ENCODE measurements at regions not wholly inside any gene's neighbourhood (a gene's known extent, or its start where the extent isn't known, plus 50 kb on each side); places are given as distances from the start of the nearest gene placed in this dataset.

- Histone ChIP-seq H3K18ac (ENCODE audit: extremely low read depth, low read length) (no peak overlapping the region), H3K9ac (replicated peaks in 1 of 4; ENCODE audit: extremely low read depth in 1 of 4, low read depth in 3 of 4, low read length in 3 of 4) (no peak overlapping the region), H4K91ac (replicated peaks; ENCODE audit: insufficient read length, low read length) (no peak overlapping the region), H4K5ac (ENCODE audit: insufficient read length, low read depth, low read length) (no peak overlapping the region), H3K23me2 (ENCODE audit: low read depth, low read length) (no peaks in the 10 kb centered on the region), H3K4ac (replicated peaks; ENCODE audit: insufficient read length, low read depth, low read length) (no peak overlapping the region), H2AK5ac (ENCODE audit: low read depth, low read length) (no peak overlapping the region), H4K20me1 (replicated peaks in 1 of 2; ENCODE audit: control insufficient read depth in 1 of 2, insufficient read depth in 2 of 2, low read length in 2 of 2) (no peaks in the 10 kb centered on the region), H2AFZ (ENCODE audit: low read length) (no peak overlapping the region), H3K23ac (ENCODE audit: insufficient read length) (no peak overlapping the region), H3K9me3 (ENCODE audit: insufficient read depth in 2 of 2, low read depth in 1 of 2, low read length in 1 of 2) (no peaks in the 10 kb centered on the region), H3K27me3 (replicated peaks in 1 of 4; ENCODE audit: control insufficient read depth in 3 of 4, extremely low read depth in 1 of 4, insufficient read depth in 3 of 4, low read length in 3 of 4) (no peaks in the 10 kb centered on the region), H3K14ac (ENCODE audit: insufficient read length) (no peak overlapping the region), H2BK20ac (ENCODE audit: low read length) (no peak overlapping the region), H3K4me3 (ENCODE audit: extremely low read depth in 1 of 4, insufficient read depth in 2 of 4, low read depth in 3 of 4, low read length in 4 of 4) (no peak overlapping the region), H2BK5ac (ENCODE audit: low read depth, low read length) (no peak overlapping the region), H2BK120ac (replicated peaks; ENCODE audit: low read depth, low read length) (no peak overlapping the region), H4K8ac (ENCODE audit: extremely low read depth, insufficient read depth, low read length) (no peak overlapping the region), H3K4me1 (replicated peaks in 1 of 4; ENCODE audit: control insufficient read depth in 3 of 4, insufficient read depth in 4 of 4, low read length in 3 of 4) (peaks cover 0 to 5% (median 3%) of the 10 kb centered on the region in 4 experiments; a peak in 3 of 7 replicates), H3K56ac (replicated peaks; ENCODE audit: insufficient read length, low read depth, low read length) (no peak overlapping the region), H3K79me1 (ENCODE audit: low read depth, low read length) (no peaks in the 10 kb centered on the region), H3K4me2 (ENCODE audit: insufficient read depth in 1 of 2, low read depth in 2 of 2, low read length in 2 of 2) (no peak overlapping the region), H2BK12ac (ENCODE audit: low read depth, low read length) (no peak overlapping the region), H3K27ac (ENCODE audit: low read depth, low read length) (no peak overlapping the region), H3K79me2 (ENCODE audit: control insufficient read depth in 1 of 2, insufficient read depth in 2 of 2, low read length in 2 of 2) (no peaks in the 10 kb centered on the region), H3K36me3 (ENCODE audit: control insufficient read depth in 2 of 4, insufficient read depth in 4 of 4, low read length in 3 of 4) (no peaks in the 10 kb centered on the region), H2BK15ac (ENCODE audit: low read length) (no peak overlapping the region)
- DNase-seq (ENCODE audit: low read depth in 1 of 2, low spot score in 2 of 2) (no peak), FAIRE-seq (no peak)
- ChIA-PET CTCF (ENCODE audit: partially characterized antibody) (no interaction called here), POLR2A (ENCODE audit: partially characterized antibody) (no interaction called here)
- WGBS, 2 experiments (ENCODE audit: extremely low coverage in 1 of 2, insufficient coverage in 1 of 2, insufficient read length in 1 of 2, insufficient replicate concordance in 2 of 2, low coverage in 1 of 2, low lambda C conversion rate in 2 of 2, missing lambda C conversion rate in 1 of 2) = 92% methylated on average over 3 of the region's 3 CpGs; no CpG with 5 or more reads in 1 of the 2 experiments
- TF ChIP-seq FOSL1 (IDR thresholded peaks at IDR 0.05; ENCODE audit: insufficient read depth, low read depth, low read length) = no peak
- no peak for TF ChIP-seq CREB1 (IDR thresholded peaks at IDR 0.05)
- no peak for TF ChIP-seq POU5F1 (IDR thresholded peaks at IDR 0.05; ENCODE audit: low read depth, low read length)
- no peak for TF ChIP-seq ASH2L (IDR thresholded peaks at IDR 0.05; ENCODE audit: low read length)
- TF ChIP-seq JUND (IDR thresholded peaks at IDR 0.05; ENCODE audit: low read length) = no peak
- TF ChIP-seq SIX5 (IDR thresholded peaks at IDR 0.05; ENCODE audit: low read depth, low read length) = no peak
- no peak for TF ChIP-seq CBX8 (IDR thresholded peaks at IDR 0.05; ENCODE audit: borderline replicate concordance, low read depth, low read length)
- TF ChIP-seq RXRA (IDR thresholded peaks at IDR 0.05; ENCODE audit: insufficient read depth, low read depth, low read length) = no peak
- TF ChIP-seq KDM5A (IDR thresholded peaks at IDR 0.05; ENCODE audit: low read length) = no peak
- TF ChIP-seq BRCA1 (IDR thresholded peaks at IDR 0.05; ENCODE audit: low read depth, low read length) = no peak
- TF ChIP-seq BCL11A (IDR thresholded peaks at IDR 0.05; ENCODE audit: low read depth in 2 of 2, low read length in 2 of 2) = no peak
- no peak for TF ChIP-seq CHD2 (IDR thresholded peaks at IDR 0.05; ENCODE audit: low read length)
- TF ChIP-seq PHF8 (conservative IDR thresholded peaks at IDR 0.05; ENCODE audit: low read depth, low read length) = no peak
- no peak for TF ChIP-seq E2F6 (IDR thresholded peaks at IDR 0.05)
These were observed 137.1 kb upstream of the TMEM161B start for GRCh38 chr5:88405783-88406182.
